ENCODE measurements at regions not wholly inside any gene's neighbourhood (a gene's known extent, or its start where the extent isn't known, plus 50 kb on each side); places are given as distances from the start of the nearest gene placed in this dataset.
A peak's percentile ranks its signal among the peaks of the same experiment; 100 is the strongest.

GRCh38 chr10:117933036-117933435 is 113.7 kb downstream of the RAB11FIP2 start:
- no peak for DNase-seq

GRCh38 chr10:117934477-117934876 is 112.3 kb downstream of the RAB11FIP2 start:
- DNase-seq, result no peak

- peak; percentile 79 for DNase-seq
These were observed 110.6 kb downstream of the RAB11FIP2 start for GRCh38 chr10:117936141-117936540.

GRCh38 chr10:117936566-117936965 is 110.2 kb downstream of the RAB11FIP2 start:
- DNase-seq, result peak; percentile 17

- no peak for DNase-seq
These were observed 109.8 kb downstream of the RAB11FIP2 start for GRCh38 chr10:117936976-117937375.

GRCh38 chr10:117938104-117938503 is 108.6 kb downstream of the RAB11FIP2 start:
- no peak for DNase-seq

- DNase-seq, result peak; percentile 66
These were observed 104.5 kb downstream of the RAB11FIP2 start for GRCh38 chr10:117942226-117942625.

GRCh38 chr10:117944676-117945447 is 101.9 kb downstream of the RAB11FIP2 start:
- DNase-seq, result peak; percentile 5

GRCh38 chr10:117945651-117946050 is 101.1 kb downstream of the RAB11FIP2 start:
- no peak for DNase-seq

GRCh38 chr10:117946525-117947070 is 100.1 kb downstream of the RAB11FIP2 start:
- peak; percentile 82 for DNase-seq

GRCh38 chr10:117948493-117948892 is 98.2 kb downstream of the RAB11FIP2 start:
- DNase-seq, result no peak

- no peak for DNase-seq
These were observed 96.3 kb downstream of the RAB11FIP2 start for GRCh38 chr10:117950408-117950807.

All from fibroblast of skin of right biceps (primary cell).